ENCODE measurements at regions not wholly inside any gene's neighbourhood (a gene's known extent, or its start where the extent isn't known, plus 50 kb on each side); places are given as distances from the start of the nearest gene placed in this dataset.

DNA sequence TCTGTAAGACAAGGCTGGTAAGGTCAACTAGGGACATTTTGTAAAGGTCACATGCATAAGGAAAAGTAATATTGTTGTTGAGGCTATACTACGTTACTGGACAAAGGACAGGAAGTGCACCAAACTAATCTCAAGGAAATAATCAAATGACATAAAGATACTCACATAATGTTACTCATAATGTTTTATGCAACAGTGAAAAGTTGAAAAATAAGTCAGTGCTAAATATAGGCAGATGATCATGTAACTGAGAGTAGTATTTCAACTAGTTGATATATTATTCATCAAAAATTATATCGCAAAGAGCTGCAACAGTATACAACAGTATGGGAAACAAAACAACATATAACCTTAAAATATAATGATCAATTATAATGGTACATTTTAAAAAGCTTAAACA, 215.7 kb downstream of the PTN start:
- TF ChIP-seq, protein P1, sequence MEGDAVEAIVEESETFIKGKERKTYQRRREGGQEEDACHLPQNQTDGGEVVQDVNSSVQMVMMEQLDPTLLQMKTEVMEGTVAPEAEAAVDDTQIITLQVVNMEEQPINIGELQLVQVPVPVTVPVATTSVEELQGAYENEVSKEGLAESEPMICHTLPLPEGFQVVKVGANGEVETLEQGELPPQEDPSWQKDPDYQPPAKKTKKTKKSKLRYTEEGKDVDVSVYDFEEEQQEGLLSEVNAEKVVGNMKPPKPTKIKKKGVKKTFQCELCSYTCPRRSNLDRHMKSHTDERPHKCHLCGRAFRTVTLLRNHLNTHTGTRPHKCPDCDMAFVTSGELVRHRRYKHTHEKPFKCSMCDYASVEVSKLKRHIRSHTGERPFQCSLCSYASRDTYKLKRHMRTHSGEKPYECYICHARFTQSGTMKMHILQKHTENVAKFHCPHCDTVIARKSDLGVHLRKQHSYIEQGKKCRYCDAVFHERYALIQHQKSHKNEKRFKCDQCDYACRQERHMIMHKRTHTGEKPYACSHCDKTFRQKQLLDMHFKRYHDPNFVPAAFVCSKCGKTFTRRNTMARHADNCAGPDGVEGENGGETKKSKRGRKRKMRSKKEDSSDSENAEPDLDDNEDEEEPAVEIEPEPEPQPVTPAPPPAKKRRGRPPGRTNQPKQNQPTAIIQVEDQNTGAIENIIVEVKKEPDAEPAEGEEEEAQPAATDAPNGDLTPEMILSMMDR (IDR thresholded peaks at IDR 0.05), result no peak
- no peak for TF ChIP-seq POLR2A (IDR thresholded peaks at IDR 0.05)
